Liver (tissue), 8 donors: ENCODE measurements at regions not wholly inside any gene's neighbourhood (a gene's known extent, or its start where the extent isn't known, plus 50 kb on each side); places are given as distances from the start of the nearest gene placed in this dataset.

Experiments used
- DNase-seq: peaks from one replicate; pipeline ENCODE4 v3.0.0-alpha.2; 2017; ENCODE audit warnings: low spot score
- H3K27ac ChIP-seq, 2 donors: one replicate each; pipeline ENCODE4 v1.7.0; 2013; ENCODE audit warnings: inconsistent platforms in 2 of 2, low read length in 2 of 2, control low read depth in 1 of 2, low read depth in 1 of 2, mild to moderate bottlenecking in 1 of 2
- H3K27me3 ChIP-seq, 4 donors: one replicate each; pipeline versions ENCODE4 v1.6.1 to v1.7.0; 2013; ENCODE audit warnings: low read length in 3 of 4, inconsistent platforms in 1 of 4, mild to moderate bottlenecking in 1 of 4, moderate library complexity in 1 of 4; ENCODE audit not compliant: control insufficient read depth in 4 of 4, insufficient read depth in 4 of 4
- H3K36me3 ChIP-seq, 4 donors: one replicate each; pipeline versions ENCODE4 v1.6.1 to v1.7.0; 2013; ENCODE audit warnings: low read length in 3 of 4, mild to moderate bottlenecking in 3 of 4, low read depth in 1 of 4, moderate library complexity in 1 of 4; ENCODE audit not compliant: control insufficient read depth in 4 of 4, insufficient read depth in 3 of 4
- H3K4me1 ChIP-seq, 4 donors: one replicate each; pipeline versions ENCODE4 v1.6.1 to v1.7.0; 2013; ENCODE audit warnings: low read length in 3 of 4, mild to moderate bottlenecking in 3 of 4, moderate library complexity in 1 of 4; ENCODE audit not compliant: control insufficient read depth in 4 of 4, insufficient read depth in 4 of 4
- H3K4me3 ChIP-seq, 3 donors: one replicate each; pipeline versions ENCODE4 v1.6.1 to v1.7.0; 2013; ENCODE audit warnings: low read length in 3 of 3, control low read depth in 1 of 3, low read depth in 1 of 3, mild to moderate bottlenecking in 1 of 3
- H3K9ac ChIP-seq, 2 donors: one replicate each; pipeline ENCODE4 v1.7.0; 2013; ENCODE audit warnings: low read length in 2 of 2, mild to moderate bottlenecking in 2 of 2, moderate library complexity in 2 of 2, control low read depth in 1 of 2, low read depth in 1 of 2
- H3K9me3 ChIP-seq, 4 donors: one replicate each; pipeline versions ENCODE4 v1.6.1 to v1.7.0; 2013; ENCODE audit warnings: low read length in 3 of 4; ENCODE audit not compliant: control insufficient read depth in 4 of 4
- ATF3 ChIP-seq: IDR thresholded peaks from 2 replicates; pipeline ENCODE4 v1.6.1; 2016; ENCODE audit warnings: antibody characterized with exemption
- CTCF ChIP-seq: fragments of 150-350 bp; IDR thresholded peaks from 2 replicates; pipeline ENCODE4 v1.5.1; 2017; ENCODE audit warnings: improper control_type of control experiment, low read depth, low read length; ENCODE audit not compliant: missing input control
- EGR1 ChIP-seq, 2 donors: IDR thresholded peaks; 2 replicates each; pipeline ENCODE4 v1.6.1; 2016 to 2018; ENCODE audit warnings: antibody characterized with exemption in 2 of 2, low read depth in 2 of 2
- FOXA1 ChIP-seq: IDR thresholded peaks from 2 replicates; pipeline ENCODE4 v1.6.1; 2016; ENCODE audit warnings: antibody characterized with exemption
- FOXA2 ChIP-seq: IDR thresholded peaks from 2 replicates; pipeline ENCODE4 v1.6.1; 2016; ENCODE audit warnings: antibody characterized with exemption
- GABPA ChIP-seq, 2 donors: IDR thresholded peaks in 1 of 2; conservative IDR thresholded peaks in 1 of 2; 2 replicates each; pipeline ENCODE4 v1.6.1; 2016; ENCODE audit warnings: antibody characterized with exemption in 2 of 2, mild to moderate bottlenecking in 1 of 2, moderate library complexity in 1 of 2
- HNF4A ChIP-seq, 2 donors: conservative IDR thresholded peaks; 2 replicates each; pipeline ENCODE4 v1.6.1; 2016; ENCODE audit warnings: antibody characterized with exemption in 2 of 2, mild to moderate bottlenecking in 2 of 2
- HNF4G ChIP-seq: IDR thresholded peaks from 2 replicates; pipeline ENCODE4 v1.6.1; 2016; ENCODE audit warnings: antibody characterized with exemption
- JUND ChIP-seq, 2 donors: IDR thresholded peaks; 2 replicates each; pipeline ENCODE4 v1.6.1; 2016; ENCODE audit warnings: antibody characterized with exemption in 2 of 2
- MAX ChIP-seq: IDR thresholded peaks from 2 replicates; pipeline ENCODE4 v1.6.1; 2016; ENCODE audit warnings: antibody characterized with exemption
- NR2F2 ChIP-seq: IDR thresholded peaks from 2 replicates; pipeline ENCODE4 v1.6.1; 2016; ENCODE audit warnings: antibody characterized with exemption
- RAD21 ChIP-seq, 2 donors: IDR thresholded peaks; 2 replicates each; pipeline ENCODE4 v1.6.1; 2016; ENCODE audit warnings: antibody characterized with exemption in 2 of 2, mild to moderate bottlenecking in 2 of 2
- REST ChIP-seq: IDR thresholded peaks from 2 replicates; pipeline ENCODE4 v1.6.1; 2016; ENCODE audit warnings: antibody characterized with exemption, mild to moderate bottlenecking
- RXRA ChIP-seq, 2 donors: IDR thresholded peaks; 2 replicates each; pipeline ENCODE4 v1.6.1; 2017 to 2018; ENCODE audit warnings: antibody characterized with exemption in 2 of 2, mild to moderate bottlenecking in 1 of 2
- SP1 ChIP-seq: IDR thresholded peaks from 2 replicates; pipeline ENCODE4 v1.6.1; 2018; ENCODE audit warnings: antibody characterized with exemption, mild to moderate bottlenecking
- TAF1 ChIP-seq: conservative IDR thresholded peaks from 2 replicates; pipeline ENCODE4 v1.6.1; 2016; ENCODE audit warnings: antibody characterized with exemption, mild to moderate bottlenecking
- YY1 ChIP-seq: IDR thresholded peaks from 2 replicates; pipeline ENCODE4 v1.6.1; 2016; ENCODE audit warnings: antibody characterized with exemption, mild to moderate bottlenecking
- ZBTB33 ChIP-seq: IDR thresholded peaks from 2 replicates; pipeline ENCODE4 v1.6.1; 2016; ENCODE audit warnings: antibody characterized with exemption
- WGBS: extraction: QIAGEN DNeasy Blood & Tissue Kit; methylation state at CpG from one replicate; pipeline ENCODE4 v1.1.7; 2013; 5-methylcytosine and 5-hydroxymethylcytosine counted together
- donor health status: healthy.
- donor health status: healthy.
- donor health status: healthy.
- donor health status: healthy.
- donor health status: healthy.

- no peak overlapping the region for H3K27ac ChIP-seq
- DNase-seq, result no peak
- 78% methylated on average over 5 of the region's 5 CpGs for WGBS
- no peak overlapping the region for H3K9ac ChIP-seq
- H3K27me3 ChIP-seq, result no peaks in the 10 kb centered on the region
- no peak for TF ChIP-seq HNF4A (conservative IDR thresholded peaks at IDR 0.05)
- TF ChIP-seq FOXA2, result no peak
- TF ChIP-seq EGR1 (IDR thresholded peaks at IDR 0.05; ENCODE audit: low read depth in 2 of 2), result no peak
- no peak for TF ChIP-seq HNF4G
- no peak for TF ChIP-seq RAD21 (IDR thresholded peaks at IDR 0.05)
- no peak for TF ChIP-seq MAX
- TF ChIP-seq ATF3, result no peak
- TF ChIP-seq REST, result no peak
- TF ChIP-seq CTCF, result no peak
- TF ChIP-seq TAF1, result no peak
- TF ChIP-seq ZBTB33, result no peak
- no peak for TF ChIP-seq FOXA1
- no peak for TF ChIP-seq RXRA (IDR thresholded peaks at IDR 0.05)
- no peak for TF ChIP-seq YY1
- TF ChIP-seq SP1, result no peak
- TF ChIP-seq JUND (IDR thresholded peaks at IDR 0.05), result no peak
- TF ChIP-seq NR2F2, result no peak
- no peak for TF ChIP-seq GABPA (IDR thresholded peaks at IDR 0.05 in 1 of 2, conservative IDR thresholded peaks at IDR 0.05 in 1 of 2)
- no peaks in the 10 kb centered on the region for H3K4me1 ChIP-seq
- H3K9me3 ChIP-seq, result no peaks in the 10 kb centered on the region
- H3K36me3 ChIP-seq, result no peaks in the 10 kb centered on the region
- H3K4me3 ChIP-seq, result no peak overlapping the region
These were observed 624.6 kb upstream of the EEF2KMT start for GRCh38 chr16:5722116-5722619.
